Omental fat pad (tissue), 3 donors: ENCODE measurements at regions not wholly inside any gene's neighbourhood (a gene's known extent, or its start where the extent isn't known, plus 50 kb on each side); places are given as distances from the start of the nearest gene placed in this dataset.
A peak's percentile ranks its signal among the peaks of the same experiment; 100 is the strongest.

ENCODE experiments used
- ATAC-seq: fragments of 150-250 bp; one replicate; pipeline ENCODE4 v1.9.1; 2016; ENCODE audit warnings: mild to moderate bottlenecking, moderate library complexity; ENCODE audit not compliant: low FRiP score
- DNase-seq: peaks from one replicate; pipeline ENCODE4 v3.0.0-alpha.2; 2019; ENCODE audit warnings: low spot score
- CTCF ChIP-seq, 3 donors: fragments of 450-650 bp; IDR thresholded peaks; one replicate each; pipeline ENCODE4 v1.5.1; 2016 to 2017; ENCODE audit warnings: antibody characterized with exemption in 3 of 3, mild to moderate bottlenecking in 3 of 3, moderate library complexity in 2 of 3

- ATAC-seq (no peak), DNase-seq (no peak)
- no peak for TF ChIP-seq CTCF (IDR thresholded peaks at IDR 0.05)
Measured at GRCh38 chr3:105923140-105923539, 54.3 kb upstream of the CBLB start.

- DNase-seq (no peak), ATAC-seq (no peak)
- TF ChIP-seq CTCF (IDR thresholded peaks at IDR 0.05): no peak
Measured at GRCh38 chr3:105927741-105928140, 58.9 kb upstream of the CBLB start.

GRCh38 chr3:105930733-105931132, 61.9 kb upstream of the CBLB start:
- ATAC-seq: no peak
- no peak for TF ChIP-seq CTCF (IDR thresholded peaks at IDR 0.05)
- no peak for DNase-seq

GRCh38 chr3:105931500-105931899, 62.7 kb upstream of the CBLB start:
- ATAC-seq: no peak
- no peak for DNase-seq
- no peak for TF ChIP-seq CTCF (IDR thresholded peaks at IDR 0.05)

- DNase-seq (no peak), ATAC-seq (no peak)
- no peak for TF ChIP-seq CTCF (IDR thresholded peaks at IDR 0.05)
Measured at GRCh38 chr3:105933871-105934270, 65.1 kb upstream of the CBLB start.

- ATAC-seq: peak; percentile 57
- no peak for TF ChIP-seq CTCF (IDR thresholded peaks at IDR 0.05)
Measured at GRCh38 chr3:105938101-105938500, 69.3 kb upstream of the CBLB start.

GRCh38 chr3:105938806-105939205, 70.0 kb upstream of the CBLB start:
- ATAC-seq: no peak
- TF ChIP-seq CTCF (IDR thresholded peaks at IDR 0.05): no peak
- no peak for DNase-seq

More at GRCh38 chr3:105938101-105938500, 69.3 kb upstream of the CBLB start:
- DNase-seq: no peak
